GM19193 (cell line): ENCODE measurements at regions not wholly inside any gene's neighbourhood (a gene's known extent, or its start where the extent isn't known, plus 50 kb on each side); places are given as distances from the start of the nearest gene placed in this dataset.

Experiments used
- POLR2A ChIP-seq: IDR thresholded peaks from 4 replicates; pipeline ENCODE4 v1.6.1; 2011; ENCODE audit not compliant: insufficient read depth, insufficient read length; ENCODE audit errors: extremely low read depth

DNA sequence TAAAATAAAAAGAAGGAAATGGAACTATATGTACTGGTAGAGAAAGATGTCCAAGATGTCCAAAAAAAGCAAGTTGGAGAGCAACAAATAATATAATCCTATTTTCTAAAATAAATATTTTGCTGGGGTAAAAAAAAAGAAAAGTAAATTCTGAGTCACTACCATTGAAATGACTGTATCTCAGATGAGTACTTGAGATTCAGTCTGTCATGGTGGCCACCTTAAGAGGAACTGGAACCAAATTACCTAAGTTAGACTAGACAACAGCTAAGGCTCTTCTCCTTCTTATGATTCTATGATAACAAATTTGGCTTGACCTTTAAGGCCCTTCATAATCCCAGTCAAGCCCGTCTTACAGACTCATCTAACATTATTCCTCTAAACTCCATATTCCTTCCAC, 270.6 kb upstream of the HES1 start:
- no peak for TF ChIP-seq POLR2A

DNA sequence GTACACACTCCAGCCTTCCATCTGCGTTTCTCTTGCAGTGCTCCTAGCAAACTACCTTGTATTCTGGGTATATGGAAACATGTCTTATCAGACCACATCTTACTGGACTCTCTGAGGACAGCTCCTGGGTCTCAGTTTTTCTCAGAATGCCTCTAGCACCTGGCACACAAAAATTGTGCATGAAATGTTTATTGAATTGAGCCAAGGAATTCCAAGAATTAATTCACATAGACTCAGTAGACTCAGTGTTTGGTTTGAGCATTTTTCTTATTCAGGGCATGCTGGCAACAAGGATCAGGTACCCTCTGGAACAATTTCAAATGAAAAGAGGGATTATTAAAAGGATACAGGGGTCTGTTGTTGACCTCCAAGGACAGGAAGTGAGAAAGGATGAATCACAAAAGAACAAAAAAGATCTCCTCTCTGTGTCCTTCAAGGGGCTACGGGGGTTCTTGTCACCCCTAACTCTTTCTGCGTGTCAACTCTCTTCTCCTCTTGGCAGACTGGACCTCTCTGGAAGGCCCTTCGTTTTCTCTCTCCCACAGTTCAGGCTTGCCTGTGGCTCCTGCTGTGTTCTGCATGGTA, 270.0 kb upstream of the HES1 start:
- no peak for TF ChIP-seq POLR2A

DNA sequence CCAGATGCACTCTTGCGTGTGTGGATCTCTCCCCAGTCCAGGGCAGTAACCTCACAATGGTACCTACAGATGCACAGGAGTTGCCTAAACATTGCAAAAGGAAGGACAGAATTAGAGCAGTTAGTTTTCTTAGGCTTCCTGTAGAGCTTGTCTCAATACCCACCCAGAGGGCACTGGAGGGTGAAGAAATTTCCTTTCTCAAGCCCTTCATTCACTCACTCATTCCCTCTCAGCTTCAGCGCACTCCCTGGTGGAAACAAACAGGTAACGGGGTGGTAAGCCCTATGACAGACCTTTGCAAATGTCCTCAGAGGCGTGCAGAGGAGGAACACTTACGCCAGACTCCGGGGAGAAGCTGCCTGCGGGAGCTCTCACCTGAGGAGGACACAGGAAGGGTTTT, 267.4 kb upstream of the HES1 start:
- TF ChIP-seq POLR2A: no peak

DNA sequence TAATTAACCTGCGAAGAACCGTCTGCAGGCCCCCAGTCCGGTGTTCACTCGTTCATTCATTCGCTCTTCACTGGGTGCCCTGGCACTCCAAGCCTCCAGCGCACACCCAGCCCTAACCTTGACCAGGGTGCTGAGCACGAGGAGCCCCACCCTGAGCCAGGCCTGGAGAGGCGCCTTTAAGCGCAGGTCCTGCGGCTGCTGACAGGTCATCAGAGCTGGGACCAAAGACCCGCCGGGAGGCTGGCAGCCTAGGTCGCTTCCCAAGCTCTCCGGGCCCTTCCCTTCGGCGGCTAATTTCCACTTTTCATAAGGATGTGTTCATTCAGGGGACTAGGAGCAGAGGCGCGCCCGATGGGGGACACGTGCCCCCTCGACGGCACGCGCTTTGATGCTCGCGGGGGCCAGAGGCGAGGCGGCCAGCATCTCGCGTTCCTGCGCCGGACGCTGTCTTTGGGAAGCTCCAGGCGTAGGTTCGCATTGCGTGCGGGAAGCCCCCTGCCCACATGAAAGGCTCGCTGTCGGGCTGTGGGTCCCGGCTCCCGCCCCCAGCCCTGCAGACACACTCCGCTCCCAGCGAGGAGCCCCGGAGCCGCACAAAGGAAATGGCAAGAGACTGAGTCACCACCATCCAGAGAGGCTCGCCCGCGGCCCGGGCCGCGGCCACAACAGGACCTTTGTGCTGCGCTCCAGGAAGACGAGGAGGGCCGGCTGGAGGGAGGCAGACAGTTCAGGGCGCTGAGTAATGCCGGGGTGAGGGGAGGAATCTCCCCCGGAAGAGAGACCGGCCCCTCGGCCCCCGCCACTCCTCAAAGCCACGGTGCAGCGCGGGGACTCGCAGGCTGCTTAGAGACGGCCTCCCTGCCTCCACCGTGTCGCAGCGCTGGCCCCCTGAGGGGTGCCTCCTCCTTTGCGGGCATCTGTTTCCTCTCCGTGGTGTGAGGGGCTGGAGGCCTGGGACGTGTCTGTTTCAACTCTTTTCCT, 266.4 kb upstream of the HES1 start:
- TF ChIP-seq POLR2A: no peak

DNA sequence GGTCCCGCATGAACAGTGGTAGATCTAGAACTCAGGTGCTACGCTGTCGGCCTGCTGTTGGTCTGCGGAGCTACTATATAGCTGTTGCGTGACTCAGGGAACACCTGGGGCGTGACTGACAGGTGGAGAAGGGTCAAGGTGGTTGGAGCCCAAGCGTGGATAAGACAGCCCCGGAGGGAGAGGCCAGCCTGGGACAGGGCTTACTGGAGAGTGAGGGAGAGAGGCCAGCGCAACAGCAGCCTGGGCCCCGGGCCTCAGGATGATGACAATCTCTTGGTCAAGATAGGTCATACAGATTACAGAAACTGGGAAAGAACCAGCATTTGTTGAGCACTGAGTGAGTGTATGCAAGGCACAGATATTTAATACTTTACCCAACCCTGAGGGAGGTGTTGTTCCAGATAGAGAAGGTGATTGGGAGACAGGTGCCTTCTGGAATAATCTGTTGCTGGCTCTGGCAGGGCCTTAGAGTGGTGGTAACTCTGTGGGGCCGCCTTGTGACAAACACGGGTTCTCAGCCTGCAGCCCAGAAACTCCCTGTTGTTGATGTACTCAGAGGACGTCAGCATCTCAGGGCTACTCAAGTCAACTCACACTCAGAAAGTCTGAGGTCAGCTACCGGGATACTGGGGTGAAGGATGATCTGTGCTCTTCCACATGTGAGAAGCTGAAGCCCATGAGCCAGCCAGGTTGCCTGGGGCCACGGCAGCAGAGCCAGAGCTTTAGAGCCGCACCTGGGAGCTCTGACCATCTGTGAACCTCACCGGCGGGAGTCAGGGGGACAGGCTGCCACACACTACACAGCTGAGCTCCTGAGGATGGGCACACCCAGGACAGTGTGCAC, 265.4 kb upstream of the HES1 start:
- TF ChIP-seq POLR2A: no peak

DNA sequence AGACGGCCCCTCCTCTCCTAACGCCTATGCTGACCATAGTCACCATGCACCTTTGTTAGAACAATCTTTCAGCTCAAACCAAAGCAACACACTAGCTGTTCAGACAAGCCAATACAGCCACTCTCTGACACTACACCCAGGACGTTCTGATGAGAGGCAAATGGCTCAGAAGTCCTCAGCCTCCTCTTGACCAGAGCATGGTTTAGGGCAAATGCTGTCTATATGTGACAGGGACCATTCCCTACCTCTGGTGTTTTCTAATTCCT, 264.8 kb upstream of the HES1 start:
- TF ChIP-seq POLR2A: no peak

DNA sequence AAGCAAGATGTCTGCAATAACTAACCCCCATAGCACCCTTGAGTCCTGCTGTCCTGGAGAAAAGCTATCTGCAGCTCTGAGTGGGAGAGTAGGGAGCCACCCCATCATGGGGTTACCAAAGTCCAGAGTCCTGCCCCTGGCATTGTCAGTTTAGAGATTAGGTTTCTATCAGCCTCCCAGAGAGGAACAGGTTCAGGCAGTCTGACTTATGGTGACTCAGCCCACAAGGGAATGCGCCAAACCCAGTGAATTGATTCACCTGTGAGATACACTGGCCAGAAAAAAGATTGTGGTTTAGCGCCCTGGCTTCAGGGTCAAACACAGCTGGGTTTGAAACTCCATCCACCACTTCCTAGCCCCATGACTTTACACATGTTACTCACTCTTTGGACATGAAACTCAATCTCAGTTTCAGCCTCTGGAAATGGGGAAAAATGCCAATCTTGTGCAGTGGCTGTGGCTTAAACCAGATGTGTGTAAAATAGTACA, 263.6 kb upstream of the HES1 start:
- TF ChIP-seq POLR2A: no peak

DNA sequence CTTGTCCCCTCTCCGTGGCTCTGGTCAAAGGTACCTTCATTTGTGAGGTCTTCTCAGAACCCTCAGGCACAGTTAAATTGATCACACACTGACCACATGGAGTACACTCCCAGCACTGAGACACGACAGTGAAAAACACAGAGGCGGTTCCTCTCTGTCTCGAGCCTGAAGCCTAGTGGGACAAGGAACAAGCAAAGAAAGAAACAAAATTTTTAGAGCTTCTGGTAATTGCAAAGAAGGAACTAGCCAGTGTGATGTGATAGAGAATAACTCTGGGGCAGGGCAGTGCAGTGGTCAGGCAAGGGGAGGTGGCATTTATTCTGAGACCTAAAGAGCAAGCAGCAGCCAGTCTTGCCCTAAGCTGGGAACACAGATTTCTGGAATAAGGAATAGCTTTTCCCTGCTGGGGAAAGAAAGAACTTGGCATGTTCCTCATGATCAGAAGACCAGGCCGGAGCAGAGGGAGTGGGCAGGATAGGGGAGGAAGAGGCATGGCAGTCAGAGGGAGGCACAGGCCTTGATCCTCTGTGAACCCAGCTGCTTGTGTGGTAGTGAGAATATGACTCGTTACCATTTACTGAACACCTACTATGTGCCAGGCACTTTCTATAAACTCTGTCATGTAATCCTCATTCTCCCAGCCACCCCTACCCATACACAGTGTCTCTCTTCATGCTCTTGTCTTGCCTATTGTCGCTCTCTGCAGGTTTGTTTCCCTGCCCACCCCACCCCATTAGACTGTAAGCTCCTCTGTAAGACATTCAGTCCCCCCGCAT, 262.3 kb upstream of the HES1 start:
- TF ChIP-seq POLR2A: no peak

DNA sequence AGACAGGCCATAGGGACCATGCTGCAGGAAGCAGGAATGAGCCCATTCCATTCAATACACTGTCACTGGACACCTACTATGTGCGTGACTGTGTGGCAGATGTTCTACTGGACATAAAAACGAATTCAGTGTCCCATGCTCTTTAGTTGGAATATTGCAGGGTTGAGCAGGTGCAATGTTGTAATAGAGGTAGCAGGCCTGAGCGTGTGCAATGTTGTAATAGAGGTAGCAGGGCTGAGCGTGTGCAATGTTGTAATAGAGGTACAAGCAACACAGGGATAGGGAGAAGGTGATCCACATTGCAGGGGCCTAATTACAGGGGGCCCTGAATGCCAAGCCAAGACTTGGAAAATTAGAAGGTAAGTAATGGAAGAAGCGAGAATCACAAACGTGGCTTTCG, 261.4 kb upstream of the HES1 start:
- no peak for TF ChIP-seq POLR2A

DNA sequence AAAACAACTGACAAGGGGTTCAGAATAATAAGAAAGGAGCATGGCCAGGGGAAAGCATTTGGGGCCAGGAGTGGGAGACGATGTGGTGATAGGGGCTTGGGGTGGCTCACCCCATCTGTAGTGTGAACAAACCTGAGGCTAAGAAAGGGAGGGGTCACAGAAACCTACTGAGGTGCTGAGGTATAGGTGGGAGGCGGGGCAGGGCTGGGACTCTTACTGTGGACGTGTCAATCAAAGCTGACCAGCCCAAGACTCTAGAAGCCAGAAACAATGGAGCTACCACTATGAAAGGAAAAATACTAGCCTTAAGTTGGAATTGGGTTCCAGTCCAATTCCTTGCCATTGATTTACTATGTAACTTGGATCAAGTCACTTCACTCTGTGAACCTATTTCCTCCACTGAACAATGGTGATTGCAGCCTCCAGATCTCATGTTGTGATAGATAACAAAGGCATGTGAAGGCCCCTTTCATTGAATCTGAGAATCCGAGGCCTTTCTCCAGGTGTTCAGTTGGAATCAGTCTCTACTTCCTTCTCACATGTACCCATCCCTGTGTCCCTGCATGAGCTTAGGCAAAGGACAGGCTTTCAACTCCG, 260.9 kb upstream of the HES1 start:
- TF ChIP-seq POLR2A: no peak

DNA sequence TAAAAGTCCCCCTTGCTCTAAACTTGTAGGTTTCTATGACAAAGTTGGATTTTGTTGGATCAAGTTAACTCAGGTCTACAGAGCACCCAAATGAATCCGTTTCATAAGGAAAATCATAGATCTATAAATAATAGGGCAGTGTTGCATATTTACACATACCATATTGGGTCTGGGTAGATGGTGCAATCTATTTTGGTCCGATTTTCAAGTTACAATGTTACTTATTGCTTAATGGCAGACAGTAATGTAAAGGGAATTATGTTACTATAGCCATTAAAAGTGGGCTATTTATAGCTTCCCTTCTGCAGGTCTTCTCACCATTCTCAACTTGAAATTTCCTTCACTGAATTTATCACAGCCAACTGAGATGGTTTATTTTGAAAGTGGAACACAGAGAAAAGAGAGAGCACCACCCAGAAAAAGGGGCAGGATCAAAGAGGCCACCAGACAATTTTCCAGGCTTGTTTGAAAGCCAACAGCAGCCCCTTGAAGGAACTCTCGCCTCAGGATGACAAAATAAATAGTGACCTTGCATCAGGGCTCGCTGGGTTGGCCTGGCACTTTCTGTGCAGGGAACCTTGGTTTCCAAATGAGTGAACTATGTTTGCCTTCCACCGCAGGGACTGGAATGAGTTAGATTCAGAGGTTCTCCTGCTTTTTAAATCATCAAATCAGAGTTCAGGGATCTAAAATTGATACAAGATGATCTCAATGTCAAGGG, 260.2 kb upstream of the HES1 start:
- TF ChIP-seq POLR2A: no peak

DNA sequence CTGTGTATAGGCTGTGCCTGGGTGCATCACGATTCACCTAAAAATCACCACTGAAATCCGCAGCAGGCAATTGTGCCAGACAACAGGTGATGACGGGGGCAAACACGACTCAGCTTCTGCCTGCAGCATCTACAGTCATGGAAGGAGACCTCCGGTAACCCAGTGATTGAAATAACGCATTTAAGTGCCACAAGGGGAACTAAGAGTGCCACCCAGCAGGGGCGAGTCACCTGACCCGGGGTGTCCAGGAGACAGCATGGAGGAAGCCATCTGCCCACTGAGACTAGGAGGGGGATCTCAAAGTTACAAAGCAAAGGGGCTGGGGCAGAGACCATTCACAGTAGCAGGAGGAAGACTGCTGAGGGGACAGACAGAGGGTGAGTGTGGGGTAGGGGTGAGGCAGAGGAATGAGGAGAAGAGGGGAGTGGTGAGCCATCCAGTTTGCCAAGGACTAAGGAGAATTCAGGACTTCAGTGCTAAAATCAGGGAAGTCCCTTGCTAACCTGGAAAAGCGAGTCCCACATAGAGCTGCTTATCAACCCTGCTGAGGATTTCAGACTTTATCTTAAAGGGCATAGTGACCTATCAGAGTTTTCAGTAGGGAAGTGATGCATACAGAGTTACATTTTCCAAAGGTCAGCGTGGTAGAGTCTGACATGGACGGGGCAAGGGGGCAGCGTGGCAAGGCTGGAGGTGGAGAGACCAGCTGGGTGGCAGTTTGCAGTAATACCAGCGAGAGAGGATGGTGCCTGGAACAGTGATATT, 256.7 kb upstream of the HES1 start:
- TF ChIP-seq POLR2A: no peak

DNA sequence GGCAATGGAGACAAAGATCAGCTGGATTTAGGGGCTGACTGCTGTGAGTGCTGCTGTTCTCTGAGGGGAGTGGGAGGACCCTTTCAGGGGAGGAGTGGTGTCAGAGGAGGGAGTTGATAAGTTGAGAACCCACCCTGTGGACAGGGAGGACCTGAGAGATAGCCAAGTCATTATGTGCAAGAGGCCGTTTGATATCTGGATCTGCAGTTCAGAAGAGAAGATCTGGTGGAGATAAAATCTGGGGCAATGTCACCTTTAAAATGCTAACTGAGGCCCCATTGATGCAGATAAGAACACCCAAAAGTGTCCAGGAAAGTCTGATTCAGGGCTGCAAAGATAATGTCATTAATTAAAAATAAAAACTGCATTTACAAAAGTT, 256.1 kb upstream of the HES1 start:
- no peak for TF ChIP-seq POLR2A
